ENCODE measurements at regions not wholly inside any gene's neighbourhood (a gene's known extent, or its start where the extent isn't known, plus 50 kb on each side); places are given as distances from the start of the nearest gene placed in this dataset.

GRCh38 chr14:87229131-87229530, 763.9 kb downstream of the GALC start:
- DNase-seq (ENCODE audit: low read depth), result no peak
- no peak for TF ChIP-seq CTCF (conservative IDR thresholded peaks at IDR 0.05; ENCODE audit: low read depth, low read length)
- H3K4me3 ChIP-seq (ENCODE audit: low read depth, low read length), result no peak overlapping the region

DNA sequence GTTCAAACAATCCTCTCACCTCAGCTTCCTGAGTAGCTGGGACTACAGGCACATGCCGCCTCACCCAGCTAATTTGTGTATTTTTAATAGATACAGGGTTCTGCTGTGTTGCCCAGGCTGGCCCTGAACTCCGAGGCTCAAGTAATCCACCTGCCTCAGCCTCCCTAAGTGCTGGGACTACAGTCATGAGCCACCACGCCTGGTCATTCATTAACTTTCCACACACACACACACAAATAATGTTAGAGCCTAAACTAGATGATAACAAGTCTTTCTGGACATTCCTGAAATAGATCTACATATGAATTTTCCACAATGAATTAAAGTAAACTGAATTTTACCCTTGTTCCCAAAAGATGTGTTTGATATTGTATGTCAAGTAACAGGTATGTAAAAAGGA, 776.0 kb downstream of the GALC start:
- DNase-seq (ENCODE audit: low read depth), result no peak
- TF ChIP-seq CTCF (conservative IDR thresholded peaks at IDR 0.05; ENCODE audit: low read depth, low read length), result no peak
- H3K4me3 ChIP-seq (ENCODE audit: low read depth, low read length), result no peak overlapping the region

DNA sequence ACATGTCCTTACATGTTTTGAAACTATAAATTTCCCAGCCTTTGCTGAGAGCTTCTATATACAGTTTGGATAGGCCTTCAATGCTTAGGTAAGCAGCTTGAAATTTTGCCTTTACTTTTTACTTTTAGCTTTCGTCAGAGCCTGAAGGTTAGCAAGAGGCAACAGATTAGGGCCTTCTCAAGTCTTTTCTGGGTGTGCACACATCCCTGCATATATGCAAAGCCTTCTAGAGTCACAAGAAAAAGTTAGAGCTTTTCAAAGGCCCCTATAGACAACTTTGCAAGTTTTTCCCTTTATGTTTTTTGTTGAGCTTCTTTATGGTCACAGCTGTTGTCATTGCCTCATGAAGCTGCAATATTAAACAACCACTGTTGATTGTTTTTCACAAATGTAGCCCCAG, 778.4 kb downstream of the GALC start:
- no peak overlapping the region for H3K4me3 ChIP-seq (ENCODE audit: low read depth, low read length)
- no peak for DNase-seq (ENCODE audit: low read depth)

GRCh38 chr14:87207756-87208155, 785.2 kb downstream of the GALC start:
- DNase-seq (ENCODE audit: low read depth), result no peak
- H3K4me3 ChIP-seq (ENCODE audit: low read depth, low read length), result no peak overlapping the region
- TF ChIP-seq CTCF (conservative IDR thresholded peaks at IDR 0.05; ENCODE audit: low read depth, low read length), result no peak

More for the DNA sequence above, 778.4 kb downstream of the GALC start:
- TF ChIP-seq CTCF (conservative IDR thresholded peaks at IDR 0.05; ENCODE audit: low read depth, low read length), result no peak

- DNase-seq (ENCODE audit: low read depth), result no peak
- TF ChIP-seq CTCF (conservative IDR thresholded peaks at IDR 0.05; ENCODE audit: low read depth, low read length), result no peak
- H3K4me3 ChIP-seq (ENCODE audit: low read depth, low read length), result no peak overlapping the region
These were observed 787.2 kb downstream of the GALC start for GRCh38 chr14:87205811-87206210.

DNA sequence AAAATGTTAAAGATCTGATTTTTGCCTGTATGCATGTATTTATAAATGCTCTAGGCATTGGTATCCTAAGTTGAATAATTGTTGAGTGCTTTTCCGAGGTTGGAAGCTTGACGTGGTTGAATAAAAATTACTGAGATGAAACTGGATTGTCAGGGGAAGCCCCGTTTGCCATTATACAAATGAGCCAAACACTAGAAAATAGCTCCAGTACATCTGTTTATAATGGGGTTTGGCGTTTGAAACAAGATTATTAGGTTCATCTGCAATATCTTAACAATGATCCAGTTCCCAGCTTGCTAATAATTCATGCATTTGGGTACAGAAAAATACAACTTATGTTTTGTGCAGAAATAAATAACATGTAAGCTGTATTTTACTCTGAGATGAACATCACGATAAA, 789.6 kb downstream of the GALC start:
- H3K4me3 ChIP-seq (ENCODE audit: low read depth, low read length), result no peak overlapping the region
- TF ChIP-seq CTCF (conservative IDR thresholded peaks at IDR 0.05; ENCODE audit: low read depth, low read length), result no peak
- DNase-seq (ENCODE audit: low read depth), result no peak

GRCh38 chr14:87199381-87199780, 793.6 kb downstream of the GALC start:
- no peak overlapping the region for H3K4me3 ChIP-seq (ENCODE audit: low read depth, low read length)
- DNase-seq (ENCODE audit: low read depth), result no peak
- TF ChIP-seq CTCF (conservative IDR thresholded peaks at IDR 0.05; ENCODE audit: low read depth, low read length), result no peak
